MCF 10A (cell line): ENCODE measurements at regions not wholly inside any gene's neighbourhood (a gene's known extent, or its start where the extent isn't known, plus 50 kb on each side); places are given as distances from the start of the nearest gene placed in this dataset.

Experiments used
- BruUV-seq: library from RNA; stranded (reverse); fragments of 400-500 nt; replicated peaks from 2 replicates; lab custom pipeline; 2021; lab: Mats Ljungman, UMichigan
- CTCF ChIA-PET: fragments of 300-600 bp; sonication (Branson Sonifier 250); formaldehyde crosslinking; extraction: SDS; loops from one replicate; lab custom pipeline; 2021; ENCODE audit warnings: antibody characterized with exemption, inconsistent platforms; lab: Yijun Ruan, JAX
- POLR2A ChIA-PET: fragments of 300-600, 350-650 bp; sonication (Branson Sonifier 250); formaldehyde crosslinking; extraction: SDS; loops from one replicate; lab custom pipeline; 2020; ENCODE audit warnings: antibody characterized with exemption, inconsistent platforms; lab: Yijun Ruan, JAX
- DNase-seq: peaks from one replicate; pipeline ENCODE4 v3.0.0-alpha.2; 2018; ENCODE audit not compliant: unreplicated experiment
- H3K27ac Mint-ChIP-seq: one replicate; pipeline ENCODE4 v1.8.0; 2022; ENCODE audit warnings: mild to moderate bottlenecking, low read depth, mixed read lengths; ENCODE audit not compliant: unreplicated experiment
- H3K27me3 Mint-ChIP-seq: one replicate; pipeline ENCODE4 v1.8.0; 2022; ENCODE audit warnings: mixed read lengths; ENCODE audit not compliant: insufficient read depth, unreplicated experiment
- H3K36me3 Mint-ChIP-seq: one replicate; pipeline ENCODE4 v1.8.0; 2022; ENCODE audit warnings: mild to moderate bottlenecking, moderate library complexity, mixed read lengths; ENCODE audit not compliant: insufficient read depth, unreplicated experiment
- H3K4me1 Mint-ChIP-seq: one replicate; pipeline ENCODE4 v1.8.0; 2022; ENCODE audit warnings: mixed read lengths; ENCODE audit not compliant: insufficient read depth, unreplicated experiment
- H3K4me3 Mint-ChIP-seq: one replicate; pipeline ENCODE4 v1.8.0; 2022; ENCODE audit warnings: mild to moderate bottlenecking, moderate library complexity, mixed read lengths; ENCODE audit not compliant: unreplicated experiment
- H3K9me3 Mint-ChIP-seq: one replicate; pipeline ENCODE4 v1.8.0; 2022; ENCODE audit warnings: mixed read lengths; ENCODE audit not compliant: unreplicated experiment
- intact Hi-C: fragments of 100-400 bp; cut with micrococcal nuclease; formaldehyde crosslinking; loops from 2 replicates; pipeline ENCODE4 v1.14.1; 2022
- TF ChIP-seq, protein P1 (sequence below): fragments of 200-600 bp; IDR thresholded peaks from one replicate; pipeline ENCODE4 v1.8.0; 2022; ENCODE audit warnings: antibody characterized with exemption, mild to moderate bottlenecking; ENCODE audit not compliant: unreplicated experiment

DNA sequence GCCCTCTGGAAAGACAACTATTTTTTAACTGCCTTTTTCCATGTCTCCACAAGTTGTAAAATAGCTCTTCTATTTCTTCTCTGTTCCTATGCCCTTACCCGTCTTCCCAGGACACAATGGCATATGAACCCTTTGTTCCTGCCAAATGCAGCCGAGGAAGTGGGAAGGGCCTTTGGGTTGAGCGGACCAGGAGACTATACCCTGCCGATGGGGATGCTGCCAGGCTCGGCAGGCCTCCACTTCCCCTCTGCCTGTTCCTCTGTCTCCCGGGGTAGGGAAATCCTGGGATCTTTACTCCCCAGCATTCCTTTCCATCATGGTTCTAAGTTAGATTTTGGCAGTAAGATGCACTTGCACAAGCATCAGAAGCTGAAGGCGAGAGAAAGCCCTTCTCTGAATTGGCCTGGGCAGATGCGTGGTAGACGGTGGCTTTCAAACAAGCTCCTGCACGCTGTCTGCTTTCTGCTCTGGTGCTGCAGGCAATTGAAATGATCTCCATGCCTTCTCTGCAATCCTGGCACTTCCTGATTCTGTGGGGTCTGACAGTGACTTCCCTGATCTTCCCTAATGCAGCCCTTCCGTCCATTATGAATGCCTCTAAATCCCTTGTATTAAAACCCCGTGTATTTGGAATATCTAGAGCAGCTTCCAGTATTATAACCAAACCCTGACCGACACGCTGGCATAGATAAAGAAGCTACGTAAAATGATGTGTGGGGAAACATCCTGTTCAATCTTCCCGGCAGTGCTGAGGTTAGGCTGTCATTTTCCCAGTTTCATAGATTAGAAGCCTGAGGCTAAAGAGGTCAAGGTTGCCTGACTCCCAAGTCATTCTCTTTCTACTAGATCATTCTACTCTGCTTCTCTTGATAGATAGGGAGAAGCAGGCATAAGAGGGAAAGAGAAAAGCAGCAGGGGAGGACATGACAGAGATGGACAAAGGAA lies 69.8 kb downstream of the MCFD2 start:
- H3K36me3 Mint-ChIP-seq, result no peaks in the 10 kb centered on the region
- POLR2A ChIA-PET, result interaction anchor here (1.3 to 3.2 kb wide), 2 partner anchors 29 to 198 kb away, joined by 4 to 31 read pairs; no protein-coding TSS in a partner anchor
- H3K9me3 Mint-ChIP-seq, result no peaks in the 10 kb centered on the region
- H3K4me1 Mint-ChIP-seq, result peaks cover 49% of the 10 kb centered on the region
- H3K4me3 Mint-ChIP-seq, result no peak overlapping the region
- intact Hi-C loops, result no loop called here
- TF ChIP-seq, protein P1, sequence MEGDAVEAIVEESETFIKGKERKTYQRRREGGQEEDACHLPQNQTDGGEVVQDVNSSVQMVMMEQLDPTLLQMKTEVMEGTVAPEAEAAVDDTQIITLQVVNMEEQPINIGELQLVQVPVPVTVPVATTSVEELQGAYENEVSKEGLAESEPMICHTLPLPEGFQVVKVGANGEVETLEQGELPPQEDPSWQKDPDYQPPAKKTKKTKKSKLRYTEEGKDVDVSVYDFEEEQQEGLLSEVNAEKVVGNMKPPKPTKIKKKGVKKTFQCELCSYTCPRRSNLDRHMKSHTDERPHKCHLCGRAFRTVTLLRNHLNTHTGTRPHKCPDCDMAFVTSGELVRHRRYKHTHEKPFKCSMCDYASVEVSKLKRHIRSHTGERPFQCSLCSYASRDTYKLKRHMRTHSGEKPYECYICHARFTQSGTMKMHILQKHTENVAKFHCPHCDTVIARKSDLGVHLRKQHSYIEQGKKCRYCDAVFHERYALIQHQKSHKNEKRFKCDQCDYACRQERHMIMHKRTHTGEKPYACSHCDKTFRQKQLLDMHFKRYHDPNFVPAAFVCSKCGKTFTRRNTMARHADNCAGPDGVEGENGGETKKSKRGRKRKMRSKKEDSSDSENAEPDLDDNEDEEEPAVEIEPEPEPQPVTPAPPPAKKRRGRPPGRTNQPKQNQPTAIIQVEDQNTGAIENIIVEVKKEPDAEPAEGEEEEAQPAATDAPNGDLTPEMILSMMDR, result no peak
- CTCF ChIA-PET, result interaction anchor here (0.6 to 1.8 kb wide), 5 partner anchors 15 to 212 kb away, joined by 3 to 6 read pairs (median 3); no protein-coding TSS in a partner anchor
- no TSS peak for BruUV-seq
- no peaks in the 10 kb centered on the region for H3K27me3 Mint-ChIP-seq
- DNase-seq, result peak; percentile 51
- no peak overlapping the region for H3K27ac Mint-ChIP-seq

DNA sequence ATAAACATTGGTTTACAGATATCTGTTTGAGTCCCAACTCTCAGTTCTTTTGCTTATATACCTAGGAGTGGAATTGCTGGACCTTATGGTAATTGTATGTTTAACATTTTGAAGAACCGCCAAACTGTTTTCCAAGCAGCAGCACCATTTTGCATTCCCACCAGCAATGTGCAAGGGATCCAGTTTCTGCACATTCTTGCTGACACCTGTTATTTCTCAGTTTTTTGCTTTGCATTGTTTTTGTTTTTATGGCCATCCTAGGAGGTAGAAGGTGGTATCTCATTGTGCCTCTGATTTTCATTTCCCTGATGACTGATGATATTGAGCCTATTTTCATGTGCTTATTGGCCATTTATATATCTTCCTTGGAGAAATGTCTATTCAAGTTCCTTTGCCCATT lies 71.2 kb downstream of the MCFD2 start:
- Mint-ChIP-seq H3K27ac (no peak overlapping the region), H3K4me3 (no peak overlapping the region), H3K36me3 (no peaks in the 10 kb centered on the region), H3K4me1 (peaks cover 38% of the 10 kb centered on the region), H3K9me3 (no peaks in the 10 kb centered on the region), H3K27me3 (no peaks in the 10 kb centered on the region)
- DNase-seq, result no peak
- POLR2A ChIA-PET, result no interaction called here
- intact Hi-C loops, result no loop called here
- TF ChIP-seq, protein P1, result no peak
- CTCF ChIA-PET, result no interaction called here
- no TSS peak for BruUV-seq

DNA sequence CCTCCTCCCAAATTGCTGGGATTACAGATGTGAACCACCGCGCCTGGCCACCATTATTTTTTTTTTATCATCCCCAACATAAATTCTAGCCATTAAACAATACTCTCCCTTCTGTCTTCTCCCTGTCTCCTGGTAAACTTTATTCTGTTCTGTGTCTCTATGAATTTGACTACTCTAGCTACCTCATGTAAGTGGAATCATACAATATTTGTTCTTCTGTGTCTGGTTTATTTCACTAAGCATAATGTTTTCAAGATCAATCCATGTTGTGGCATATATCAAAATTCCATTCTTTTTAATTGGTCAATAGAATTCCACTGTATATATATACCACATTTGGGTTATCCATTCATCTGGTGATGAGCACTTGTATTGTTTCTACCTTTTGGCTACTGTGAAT lies 71.6 kb downstream of the MCFD2 start:
- Mint-ChIP-seq H3K4me1 (peaks cover 34% of the 10 kb centered on the region), H3K4me3 (no peak overlapping the region), H3K27ac (no peak overlapping the region), H3K9me3 (no peaks in the 10 kb centered on the region), H3K27me3 (no peaks in the 10 kb centered on the region), H3K36me3 (no peaks in the 10 kb centered on the region)
- intact Hi-C loops, result no loop called here
- no TSS peak for BruUV-seq
- DNase-seq, result no peak
- TF ChIP-seq, protein P1, result no peak
- POLR2A ChIA-PET, result no interaction called here
- CTCF ChIA-PET, result interaction anchor here (0.7 kb wide), 1 partner anchor 45 kb away, joined by 3 read pairs; no protein-coding TSS in a partner anchor

DNA sequence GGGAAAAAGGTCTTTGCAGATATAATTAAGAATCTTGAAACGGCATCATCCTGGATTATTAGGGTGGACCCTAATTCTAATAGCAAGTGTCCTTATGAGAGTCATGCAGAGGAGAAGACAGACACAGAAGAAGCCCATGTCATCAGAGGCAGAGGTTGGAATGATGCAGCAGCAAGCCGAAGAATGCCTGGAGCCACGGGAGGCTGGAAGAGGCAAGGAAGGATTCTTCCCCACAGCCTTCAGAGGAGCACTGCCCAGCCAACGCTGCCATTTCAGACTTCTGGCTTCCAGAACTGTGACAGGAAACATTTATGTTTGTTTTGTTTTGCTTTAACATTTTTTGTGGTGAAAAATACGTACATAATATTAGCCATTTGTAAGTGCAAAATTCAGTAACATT lies 72.3 kb downstream of the MCFD2 start:
- Mint-ChIP-seq H3K36me3 (no peaks in the 10 kb centered on the region), H3K27me3 (no peaks in the 10 kb centered on the region), H3K4me1 (peaks cover 27% of the 10 kb centered on the region), H3K27ac (no peak overlapping the region), H3K9me3 (no peaks in the 10 kb centered on the region), H3K4me3 (no peak overlapping the region)
- CTCF ChIA-PET, result interaction anchor here (0.7 kb wide), 1 partner anchor 44 kb away, joined by 3 read pairs; no protein-coding TSS in a partner anchor
- intact Hi-C loops, result no loop called here
- DNase-seq, result no peak
- TF ChIP-seq, protein P1, result no peak
- no TSS peak for BruUV-seq
- POLR2A ChIA-PET, result interaction anchor here (0.6 kb wide), 1 partner anchor 433 kb away, joined by 3 read pairs; no protein-coding TSS in a partner anchor
